ENCODE measurements at regions not wholly inside any gene's neighbourhood (a gene's known extent, or its start where the extent isn't known, plus 50 kb on each side); places are given as distances from the start of the nearest gene placed in this dataset.

GRCh38 chr6:144443157-144443556 is 158.0 kb downstream of the UTRN start:
- Histone ChIP-seq H3K9me3 (ENCODE audit: severe bottlenecking) (peaks cover 7% of the 10 kb centered on the region), H3K4me3 (ENCODE audit: low read depth, low read length) (no peak overlapping the region), H3K27ac (no peak overlapping the region), H3K36me3 (peaks cover 3% of the 10 kb centered on the region; the same call in 1 of the 2 replicates), H3K27me3 (ENCODE audit: insufficient read depth, low read depth, severe bottlenecking) (no peaks in the 10 kb centered on the region)
- TF ChIP-seq, protein P1, sequence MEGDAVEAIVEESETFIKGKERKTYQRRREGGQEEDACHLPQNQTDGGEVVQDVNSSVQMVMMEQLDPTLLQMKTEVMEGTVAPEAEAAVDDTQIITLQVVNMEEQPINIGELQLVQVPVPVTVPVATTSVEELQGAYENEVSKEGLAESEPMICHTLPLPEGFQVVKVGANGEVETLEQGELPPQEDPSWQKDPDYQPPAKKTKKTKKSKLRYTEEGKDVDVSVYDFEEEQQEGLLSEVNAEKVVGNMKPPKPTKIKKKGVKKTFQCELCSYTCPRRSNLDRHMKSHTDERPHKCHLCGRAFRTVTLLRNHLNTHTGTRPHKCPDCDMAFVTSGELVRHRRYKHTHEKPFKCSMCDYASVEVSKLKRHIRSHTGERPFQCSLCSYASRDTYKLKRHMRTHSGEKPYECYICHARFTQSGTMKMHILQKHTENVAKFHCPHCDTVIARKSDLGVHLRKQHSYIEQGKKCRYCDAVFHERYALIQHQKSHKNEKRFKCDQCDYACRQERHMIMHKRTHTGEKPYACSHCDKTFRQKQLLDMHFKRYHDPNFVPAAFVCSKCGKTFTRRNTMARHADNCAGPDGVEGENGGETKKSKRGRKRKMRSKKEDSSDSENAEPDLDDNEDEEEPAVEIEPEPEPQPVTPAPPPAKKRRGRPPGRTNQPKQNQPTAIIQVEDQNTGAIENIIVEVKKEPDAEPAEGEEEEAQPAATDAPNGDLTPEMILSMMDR (IDR thresholded peaks at IDR 0.05; ENCODE audit: low read depth, low read length) = no peak
- DNase-seq = no peak

DNA sequence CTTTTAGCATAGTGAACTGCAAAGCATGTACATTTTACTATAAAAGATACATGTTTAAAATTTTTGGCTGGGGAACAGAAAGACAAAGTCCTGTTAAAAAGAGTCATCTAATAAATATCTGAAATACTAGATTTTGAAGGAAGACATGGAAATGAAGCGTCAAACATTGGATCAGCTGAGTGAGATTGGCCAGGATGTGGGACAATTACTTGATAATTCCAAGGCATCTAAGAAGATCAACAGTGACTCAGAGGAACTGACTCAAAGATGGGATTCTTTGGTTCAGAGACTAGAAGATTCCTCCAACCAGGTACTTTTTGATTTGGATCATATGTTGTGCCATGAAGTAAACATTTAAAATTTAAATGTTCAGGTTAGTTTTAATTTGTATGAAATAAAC is 162.3 kb downstream of the UTRN start:
- TF ChIP-seq, protein P1 (IDR thresholded peaks at IDR 0.05; ENCODE audit: low read depth, low read length) = no peak
- H3K36me3 ChIP-seq = no peaks in the 10 kb centered on the region
- H3K27ac ChIP-seq = no peak overlapping the region
- no peak for DNase-seq
- no peaks in the 10 kb centered on the region for H3K9me3 ChIP-seq (ENCODE audit: severe bottlenecking)
- H3K4me3 ChIP-seq (ENCODE audit: low read depth, low read length) = no peak overlapping the region
- H3K27me3 ChIP-seq (ENCODE audit: insufficient read depth, low read depth, severe bottlenecking) = no peaks in the 10 kb centered on the region

GRCh38 chr6:144449218-144449617 is 164.1 kb downstream of the UTRN start:
- H3K27me3 ChIP-seq (ENCODE audit: insufficient read depth, low read depth, severe bottlenecking) = no peaks in the 10 kb centered on the region
- TF ChIP-seq, protein P1 (IDR thresholded peaks at IDR 0.05; ENCODE audit: low read depth, low read length) = no peak
- H3K36me3 ChIP-seq = no peaks in the 10 kb centered on the region

GRCh38 chr6:144449911-144450597 is 164.9 kb downstream of the UTRN start:
- Histone ChIP-seq H3K36me3 (no peaks in the 10 kb centered on the region), H3K27ac (no peak overlapping the region), H3K9me3 (ENCODE audit: severe bottlenecking) (no peaks in the 10 kb centered on the region), H3K4me3 (ENCODE audit: low read depth, low read length) (no peak overlapping the region), H3K27me3 (ENCODE audit: insufficient read depth, low read depth, severe bottlenecking) (no peaks in the 10 kb centered on the region)
- TF ChIP-seq, protein P1 (IDR thresholded peaks at IDR 0.05; ENCODE audit: low read depth, low read length) = no peak
- DNase-seq = no peak

More at GRCh38 chr6:144449218-144449617, 164.1 kb downstream of the UTRN start:
- no peaks in the 10 kb centered on the region for H3K9me3 ChIP-seq (ENCODE audit: severe bottlenecking)
- no peak for DNase-seq
- no peak overlapping the region for H3K27ac ChIP-seq
- H3K4me3 ChIP-seq (ENCODE audit: low read depth, low read length) = no peak overlapping the region

- H3K4me3 ChIP-seq (ENCODE audit: low read depth, low read length) = no peak overlapping the region
- no peaks in the 10 kb centered on the region for H3K27me3 ChIP-seq (ENCODE audit: insufficient read depth, low read depth, severe bottlenecking)
- H3K36me3 ChIP-seq = no peaks in the 10 kb centered on the region; the same call in 1 of the 2 replicates
- DNase-seq = no peak
- TF ChIP-seq, protein P1 (IDR thresholded peaks at IDR 0.05; ENCODE audit: low read depth, low read length) = no peak
- H3K27ac ChIP-seq = no peak overlapping the region
- H3K9me3 ChIP-seq (ENCODE audit: severe bottlenecking) = no peaks in the 10 kb centered on the region
Measured at GRCh38 chr6:144460327-144461095, 175.4 kb downstream of the UTRN start.

Measured in WERI-Rb-1 (cell line).